ENCODE measurements at regions not wholly inside any gene's neighbourhood (a gene's known extent, or its start where the extent isn't known, plus 50 kb on each side); places are given as distances from the start of the nearest gene placed in this dataset.

- no peak for DNase-seq (ENCODE audit: extremely low spot score)
- no peak for TF ChIP-seq CTCF (IDR thresholded peaks at IDR 0.05; ENCODE audit: control extremely low read depth, extremely low read depth, low read depth, missing control alignments)
- CTCF ChIA-PET, result interaction anchor here (1.0 kb wide), 1 partner anchor 9 kb away, joined by 3 read pairs; no protein-coding TSS in a partner anchor
- POLR2A ChIA-PET, result no interaction called here
Measured at GRCh38 chr4:100130964-100131363, 59.3 kb downstream of the DDIT4L start.

GRCh38 chr4:100130491-100130890 lies 59.8 kb downstream of the DDIT4L start:
- TF ChIP-seq CTCF (IDR thresholded peaks at IDR 0.05; ENCODE audit: control extremely low read depth, extremely low read depth, low read depth, missing control alignments), result no peak
- ChIA-PET CTCF (no interaction called here), POLR2A (no interaction called here)
- DNase-seq (ENCODE audit: extremely low spot score), result no peak

- POLR2A ChIA-PET, result no interaction called here
- DNase-seq (ENCODE audit: extremely low spot score), result no peak
- TF ChIP-seq CTCF (IDR thresholded peaks at IDR 0.05; ENCODE audit: control extremely low read depth, extremely low read depth, low read depth, missing control alignments), result no peak
- CTCF ChIA-PET, result no interaction called here
Measured at GRCh38 chr4:100129774-100130173, 60.5 kb downstream of the DDIT4L start.

GRCh38 chr4:100128338-100128737 lies 61.9 kb downstream of the DDIT4L start:
- DNase-seq (ENCODE audit: extremely low spot score), result no peak
- TF ChIP-seq CTCF (IDR thresholded peaks at IDR 0.05; ENCODE audit: control extremely low read depth, extremely low read depth, low read depth, missing control alignments), result no peak
- CTCF ChIA-PET, result no interaction called here
- POLR2A ChIA-PET, result no interaction called here

GRCh38 chr4:100124715-100125114 lies 65.6 kb downstream of the DDIT4L start:
- POLR2A ChIA-PET, result no interaction called here
- TF ChIP-seq CTCF (IDR thresholded peaks at IDR 0.05; ENCODE audit: control extremely low read depth, extremely low read depth, low read depth, missing control alignments), result no peak
- CTCF ChIA-PET, result no interaction called here
- DNase-seq (ENCODE audit: extremely low spot score), result no peak

- CTCF ChIA-PET, result interaction anchor here (0.7 kb wide), 1 partner anchor 22 kb away, joined by 3 read pairs; no protein-coding TSS in a partner anchor
- DNase-seq (ENCODE audit: extremely low spot score), result no peak
Measured at GRCh38 chr4:100118181-100118580, 72.1 kb downstream of the DDIT4L start.

More at GRCh38 chr4:100118181-100118580, 72.1 kb downstream of the DDIT4L start:
- POLR2A ChIA-PET, result no interaction called here
- no peak for TF ChIP-seq CTCF (IDR thresholded peaks at IDR 0.05; ENCODE audit: control extremely low read depth, extremely low read depth, low read depth, missing control alignments)

Measured in GM10248 (cell line).